Endothelial cell of umbilical vein (primary cell): ENCODE measurements at regions not wholly inside any gene's neighbourhood (a gene's known extent, or its start where the extent isn't known, plus 50 kb on each side); places are given as distances from the start of the nearest gene placed in this dataset.

Experiments used
- BruUV-seq: library from RNA; stranded (reverse); fragments of 400-500 nt; replicated peaks from 2 replicates; lab custom pipeline; 2021; lab: Mats Ljungman, UMichigan
- CTCF ChIA-PET: fragments of 300-600, 350-600 bp; sonication (Branson Sonifier 250); formaldehyde crosslinking; loops from one replicate; lab custom pipeline; 2021; ENCODE audit warnings: antibody characterized with exemption, inconsistent platforms; lab: Charles Lee
- POLR2A ChIA-PET: fragments of 300-600, 350-600 bp; sonication (Branson Sonifier 250); formaldehyde crosslinking; loops from one replicate; lab custom pipeline; 2021; ENCODE audit warnings: antibody characterized with exemption, inconsistent platforms; lab: Charles Lee
- DNase-seq: peaks from one replicate; pipeline ENCODE4 v3.0.0-alpha.2; 2011; ENCODE audit warnings: low read depth, low spot score
- FAIRE-seq: peaks from 2 replicates; lab custom pipeline; 2011; peaks lifted over from hg19 to GRCh38; lab: Jason Lieb, UNC
- H2AFZ ChIP-seq: 2 replicates; pipeline ENCODE4 v1.6.0; 2012; ENCODE audit warnings: low read depth, low read length, control low read depth, inconsistent platforms
- H3K27ac ChIP-seq: 2 replicates; pipeline ENCODE4 v1.5.1; 2011; ENCODE audit warnings: low read depth, mild to moderate bottlenecking, control low read depth, low read length, moderate library complexity; ENCODE audit not compliant: insufficient read depth
- H3K27me3 ChIP-seq, 2 experiments: 2 replicates each; pipeline versions ENCODE4 v1.6.0 to v1.6.1; 2011; ENCODE audit warnings: low read length in 2 of 2, mixed read lengths in 1 of 2; ENCODE audit not compliant: control insufficient read depth in 2 of 2, insufficient read depth in 2 of 2
- H3K36me3 ChIP-seq, 2 experiments: 2 replicates in 1 of 2; 3 replicates in 1 of 2; pipeline ENCODE4 v1.5.1; 2011; ENCODE audit warnings: low read length in 2 of 2, mild to moderate bottlenecking in 1 of 2, moderate library complexity in 1 of 2; ENCODE audit not compliant: control insufficient read depth in 2 of 2, insufficient read depth in 2 of 2; ENCODE audit errors: extremely low read depth in 1 of 2
- H3K4me1 ChIP-seq: 3 replicates; pipeline ENCODE4 v1.5.1; 2011; ENCODE audit warnings: mild to moderate bottlenecking, low read length; ENCODE audit not compliant: control insufficient read depth, insufficient read depth; ENCODE audit errors: extremely low read depth
- H3K4me2 ChIP-seq: 2 replicates; pipeline ENCODE4 v1.6.1; 2011; ENCODE audit warnings: low read length, control low read depth, mixed read lengths; ENCODE audit not compliant: insufficient read depth
- H3K4me3 ChIP-seq, 3 experiments: fragments of 200-600 bp in 1 of 3; sonication (generic), shearing (Covaris generic) in 1 of 3; replicated peaks in 1 of 3; 2 replicates each; pipeline ENCODE4 v1.5.1; 2011 to 2016; ENCODE audit warnings: control low read depth in 3 of 3, low read length in 3 of 3, mild to moderate bottlenecking in 2 of 3, inconsistent platforms in 1 of 3, low read depth in 1 of 3, moderate library complexity in 1 of 3; ENCODE audit not compliant: insufficient read depth in 1 of 3
- H3K79me2 ChIP-seq: 2 replicates; pipeline ENCODE4 v1.6.0; 2012; ENCODE audit warnings: low read length, inconsistent platforms; ENCODE audit not compliant: control insufficient read depth, insufficient read depth
- H3K9ac ChIP-seq: replicated peaks from 2 replicates; pipeline ENCODE3; 2011; ENCODE audit warnings: low read length, control low read depth; ENCODE audit not compliant: insufficient read depth; ENCODE audit errors: extremely low read depth
- H3K9me1 ChIP-seq: replicated peaks from 3 replicates; pipeline ENCODE4 v1.6.0; 2011; ENCODE audit warnings: mild to moderate bottlenecking, low read length; ENCODE audit not compliant: control insufficient read depth, insufficient read depth; ENCODE audit errors: extremely low read depth
- H3K9me3 ChIP-seq: replicated peaks from 2 replicates; pipeline ENCODE4 v1.5.1; 2012; ENCODE audit warnings: low read length, inconsistent platforms; ENCODE audit not compliant: control insufficient read depth, insufficient read depth
- H4K20me1 ChIP-seq: replicated peaks from 2 replicates; pipeline ENCODE3; 2011; ENCODE audit warnings: mild to moderate bottlenecking, low read length; ENCODE audit not compliant: control insufficient read depth, insufficient read depth; ENCODE audit errors: extremely low read depth
- CTCF ChIP-seq, 2 donors: IDR thresholded peaks; 1 replicate in 1 of 2; 2 replicates in 1 of 2; pipeline ENCODE4 v1.5.1; 2011; ENCODE audit warnings: low read length in 2 of 2, mild to moderate bottlenecking in 2 of 2, moderate library complexity in 2 of 2, control low read depth in 1 of 2, inconsistent platforms in 1 of 2, low read depth in 1 of 2; ENCODE audit not compliant: insufficient read depth in 1 of 2; ENCODE audit errors: extremely low read depth in 1 of 2
- EZH2 ChIP-seq: IDR thresholded peaks from 2 replicates; pipeline ENCODE4 v1.6.1; 2012; ENCODE audit warnings: borderline replicate concordance, low read depth, mild to moderate bottlenecking, moderate library complexity, low read length, inconsistent platforms; ENCODE audit not compliant: severe bottlenecking
- FOS ChIP-seq: IDR thresholded peaks from 2 replicates; pipeline ENCODE4 v1.6.1; 2011; ENCODE audit warnings: mild to moderate bottlenecking, low read length, moderate library complexity, borderline replicate concordance; ENCODE audit not compliant: insufficient read depth
- GATA2 ChIP-seq: IDR thresholded peaks from 2 replicates; pipeline ENCODE4 v1.7.0; 2011; ENCODE audit warnings: low read depth, mild to moderate bottlenecking, moderate library complexity, mixed read lengths, low read length; ENCODE audit not compliant: insufficient read length, insufficient read depth
- JUN ChIP-seq: IDR thresholded peaks from 2 replicates; pipeline ENCODE4 v1.6.1; 2011; ENCODE audit warnings: borderline replicate concordance, low read depth; ENCODE audit not compliant: insufficient read length, insufficient read depth
- MAX ChIP-seq: IDR thresholded peaks from 2 replicates; pipeline ENCODE4 v1.6.1; 2011; ENCODE audit not compliant: insufficient read depth, insufficient read length
- MYC ChIP-seq: IDR thresholded peaks from one replicate; pipeline ENCODE4 v1.6.1; 2011; ENCODE audit warnings: mild to moderate bottlenecking, low read depth, low read length
- POLR2A ChIP-seq: IDR thresholded peaks from 2 replicates; pipeline ENCODE4 v1.6.1; 2012; ENCODE audit warnings: low read depth, mild to moderate bottlenecking, control low read depth, low read length
- POLR2AphosphoS5 ChIP-seq: IDR thresholded peaks from 2 replicates; pipeline ENCODE4 v1.6.1; 2012; ENCODE audit warnings: low read depth, mild to moderate bottlenecking, control low read depth, low read length, moderate library complexity; ENCODE audit not compliant: insufficient read depth
- dilution Hi-C: fragments of 300-500 bp; cut with MboI; formaldehyde crosslinking; loops from one replicate; pipeline ENCODE4 v1.15.0; 2019; ENCODE audit warnings: low sequenced_read_pairs; ENCODE audit not compliant: extremely low pct_ligation_motif_present
- intact Hi-C: fragments of 100-400 bp; cut with micrococcal nuclease; formaldehyde crosslinking; loops from one replicate; pipeline ENCODE4 v1.10.0; 2022

GRCh38 chr20:55584964-55585363 is 420.4 kb downstream of the CBLN4 start:
- H4K20me1 ChIP-seq = no peaks in the 10 kb centered on the region
- no peak overlapping the region for H3K9ac ChIP-seq
- no peaks in the 10 kb centered on the region for H3K27me3 ChIP-seq
- DNase-seq = no peak
- dilution Hi-C loops = no loop called here
- H3K27ac ChIP-seq = no peak overlapping the region
- POLR2A ChIA-PET = no interaction called here
- no peaks in the 10 kb centered on the region for H3K36me3 ChIP-seq
- no peak for TF ChIP-seq CTCF (IDR thresholded peaks at IDR 0.05; ENCODE audit: extremely low read depth in 1 of 2, insufficient read depth in 1 of 2, low read depth in 1 of 2, low read length in 2 of 2)
- no peak for TF ChIP-seq POLR2AphosphoS5
- TF ChIP-seq MAX = no peak
- no peak for TF ChIP-seq FOS
- TF ChIP-seq MYC = no peak
- TF ChIP-seq GATA2 = no peak
- TF ChIP-seq EZH2 = no peak
- TF ChIP-seq JUN = no peak
- no peak for TF ChIP-seq POLR2A
- H3K79me2 ChIP-seq = no peaks in the 10 kb centered on the region
- no peak for FAIRE-seq
- no peaks in the 10 kb centered on the region for H3K4me1 ChIP-seq
- no TSS peak for BruUV-seq
- H3K9me3 ChIP-seq = peaks cover 5% of the 10 kb centered on the region
- CTCF ChIA-PET = interaction anchor here (0.6 kb wide), 1 partner anchor 10 kb away, joined by 3 read pairs; no protein-coding TSS in a partner anchor
- no peak overlapping the region for H3K4me3 ChIP-seq
- H3K4me2 ChIP-seq = no peak overlapping the region
- intact Hi-C loops = no loop called here
- no peaks in the 10 kb centered on the region for H3K9me1 ChIP-seq
- H2AFZ ChIP-seq = no peak overlapping the region
